ENCODE measurements at regions not wholly inside any gene's neighbourhood (a gene's known extent, or its start where the extent isn't known, plus 50 kb on each side); places are given as distances from the start of the nearest gene placed in this dataset.
"Not testable (repeated sequence)": the region's sequence is repeated elsewhere in the genome, so short reads cannot be mapped to it uniquely, and the experiment has no call there.

- DNase-seq (ENCODE audit: low read depth), result no peak
Measured at GRCh38 chr15:96182736-96183513, 147.6 kb upstream of the NR2F2 start.

- DNase-seq (ENCODE audit: low read depth), result no peak
Measured at GRCh38 chr15:96183514-96183850, 147.0 kb upstream of the NR2F2 start.

GRCh38 chr15:96183867-96184266 is 146.6 kb upstream of the NR2F2 start:
- no peak for DNase-seq (ENCODE audit: low read depth)

GRCh38 chr15:96184297-96184696 is 146.2 kb upstream of the NR2F2 start:
- DNase-seq (ENCODE audit: low read depth), result no peak

GRCh38 chr15:96186105-96186504 is 144.4 kb upstream of the NR2F2 start:
- DNase-seq (ENCODE audit: low read depth), result no peak

- no peak for DNase-seq (ENCODE audit: low read depth)
Measured at GRCh38 chr15:96187341-96188305, 142.9 kb upstream of the NR2F2 start.

- no peak for DNase-seq (ENCODE audit: low read depth)
Measured at GRCh38 chr15:96197721-96198120, 132.8 kb upstream of the NR2F2 start.

- no peak for DNase-seq (ENCODE audit: low read depth)
Measured at GRCh38 chr15:96199111-96199510, 131.4 kb upstream of the NR2F2 start.

- DNase-seq (ENCODE audit: low read depth), result no peak
Measured at GRCh38 chr15:96200357-96200967, 130.0 kb upstream of the NR2F2 start.

GRCh38 chr15:96201696-96202095 is 128.8 kb upstream of the NR2F2 start:
- no peak for DNase-seq (ENCODE audit: low read depth)

- not testable (repeated sequence) for DNase-seq (ENCODE audit: low read depth)
Measured at GRCh38 chr15:96205588-96205987, 124.9 kb upstream of the NR2F2 start.

- DNase-seq (ENCODE audit: low read depth), result no peak
Measured at GRCh38 chr15:96207377-96208006, 123.0 kb upstream of the NR2F2 start.

GRCh38 chr15:96209285-96209735 is 121.2 kb upstream of the NR2F2 start:
- no peak for DNase-seq (ENCODE audit: low read depth)

GRCh38 chr15:96213045-96213444 is 117.5 kb upstream of the NR2F2 start:
- DNase-seq (ENCODE audit: low read depth), result no peak

GRCh38 chr15:96213896-96214295 is 116.6 kb upstream of the NR2F2 start:
- DNase-seq (ENCODE audit: low read depth), result no peak

GRCh38 chr15:96216481-96216880 is 114.0 kb upstream of the NR2F2 start:
- not testable (repeated sequence) for DNase-seq (ENCODE audit: low read depth)

GRCh38 chr15:96217983-96218382 is 112.5 kb upstream of the NR2F2 start:
- no peak for DNase-seq (ENCODE audit: low read depth)

- DNase-seq (ENCODE audit: low read depth), result no peak
Measured at GRCh38 chr15:96218623-96219455, 111.7 kb upstream of the NR2F2 start.

GRCh38 chr15:96219681-96220080 is 110.8 kb upstream of the NR2F2 start:
- no peak for DNase-seq (ENCODE audit: low read depth)

- DNase-seq (ENCODE audit: low read depth), result no peak
Measured at GRCh38 chr15:96220657-96221056, 109.8 kb upstream of the NR2F2 start.

GRCh38 chr15:96222981-96223380 is 107.5 kb upstream of the NR2F2 start:
- no peak for DNase-seq (ENCODE audit: low read depth)

Measured in T-helper 22 cell (primary cell).